ENCODE measurements at regions not wholly inside any gene's neighbourhood (a gene's known extent, or its start where the extent isn't known, plus 50 kb on each side); places are given as distances from the start of the nearest gene placed in this dataset.

DNA sequence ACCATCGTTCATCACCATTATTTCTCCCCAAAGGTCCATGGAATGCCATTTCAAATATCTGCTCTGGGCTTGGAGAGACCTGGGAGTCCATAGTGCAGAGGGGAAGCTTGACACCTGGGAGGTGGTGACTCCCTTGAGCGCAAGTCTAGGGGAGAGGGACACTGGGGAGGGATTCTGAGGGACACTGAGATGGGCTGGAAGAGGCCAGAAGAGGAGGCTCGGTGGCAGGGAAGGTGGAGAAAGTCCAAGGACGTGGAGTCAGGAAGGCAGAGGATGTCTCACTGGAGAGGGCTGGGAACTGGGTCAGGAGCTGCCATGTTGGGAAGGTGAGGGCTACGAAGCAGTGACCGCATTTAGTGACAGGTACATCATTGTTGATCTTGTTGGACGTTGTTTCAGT, 160.3 kb upstream of the MVB12B start:
- no peaks in the 10 kb centered on the region for H3K36me3 ChIP-seq
- H3K27me3 ChIP-seq = no peaks in the 10 kb centered on the region
- no peak overlapping the region for H3K27ac ChIP-seq
- no peak for DNase-seq (ENCODE audit: low spot score)
- TF ChIP-seq, protein P1, sequence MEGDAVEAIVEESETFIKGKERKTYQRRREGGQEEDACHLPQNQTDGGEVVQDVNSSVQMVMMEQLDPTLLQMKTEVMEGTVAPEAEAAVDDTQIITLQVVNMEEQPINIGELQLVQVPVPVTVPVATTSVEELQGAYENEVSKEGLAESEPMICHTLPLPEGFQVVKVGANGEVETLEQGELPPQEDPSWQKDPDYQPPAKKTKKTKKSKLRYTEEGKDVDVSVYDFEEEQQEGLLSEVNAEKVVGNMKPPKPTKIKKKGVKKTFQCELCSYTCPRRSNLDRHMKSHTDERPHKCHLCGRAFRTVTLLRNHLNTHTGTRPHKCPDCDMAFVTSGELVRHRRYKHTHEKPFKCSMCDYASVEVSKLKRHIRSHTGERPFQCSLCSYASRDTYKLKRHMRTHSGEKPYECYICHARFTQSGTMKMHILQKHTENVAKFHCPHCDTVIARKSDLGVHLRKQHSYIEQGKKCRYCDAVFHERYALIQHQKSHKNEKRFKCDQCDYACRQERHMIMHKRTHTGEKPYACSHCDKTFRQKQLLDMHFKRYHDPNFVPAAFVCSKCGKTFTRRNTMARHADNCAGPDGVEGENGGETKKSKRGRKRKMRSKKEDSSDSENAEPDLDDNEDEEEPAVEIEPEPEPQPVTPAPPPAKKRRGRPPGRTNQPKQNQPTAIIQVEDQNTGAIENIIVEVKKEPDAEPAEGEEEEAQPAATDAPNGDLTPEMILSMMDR (IDR thresholded peaks at IDR 0.05) = no peak
- H3K9me3 ChIP-seq = no peaks in the 10 kb centered on the region
- no peaks in the 10 kb centered on the region for H3K4me1 ChIP-seq
- H3K4me3 ChIP-seq = no peak overlapping the region

DNA sequence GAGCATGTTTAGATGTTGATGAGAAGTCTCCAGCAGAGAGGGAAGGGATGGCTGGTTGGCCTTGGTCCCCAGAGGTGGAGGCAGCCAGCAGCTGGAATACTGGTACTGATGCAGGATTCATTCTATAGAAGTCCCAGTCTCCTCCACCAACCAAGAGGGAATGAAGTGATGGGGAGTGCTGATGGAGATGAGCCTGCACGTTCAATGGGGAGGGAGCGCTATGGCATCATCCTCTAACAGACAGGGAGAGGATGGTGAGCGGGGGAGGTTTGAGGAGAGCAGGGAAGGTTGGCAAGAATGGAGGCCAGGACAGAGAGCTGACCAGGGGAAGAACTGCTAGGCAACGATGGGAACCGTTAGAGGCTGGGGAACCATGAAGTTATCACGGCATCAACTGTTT, 159.8 kb upstream of the MVB12B start:
- Histone ChIP-seq H3K9me3 (no peaks in the 10 kb centered on the region), H3K27me3 (no peaks in the 10 kb centered on the region), H3K4me3 (no peak overlapping the region), H3K4me1 (no peaks in the 10 kb centered on the region), H3K27ac (no peak overlapping the region), H3K36me3 (no peaks in the 10 kb centered on the region)
- no peak for DNase-seq (ENCODE audit: low spot score)
- TF ChIP-seq, protein P1 (IDR thresholded peaks at IDR 0.05) = no peak

DNA sequence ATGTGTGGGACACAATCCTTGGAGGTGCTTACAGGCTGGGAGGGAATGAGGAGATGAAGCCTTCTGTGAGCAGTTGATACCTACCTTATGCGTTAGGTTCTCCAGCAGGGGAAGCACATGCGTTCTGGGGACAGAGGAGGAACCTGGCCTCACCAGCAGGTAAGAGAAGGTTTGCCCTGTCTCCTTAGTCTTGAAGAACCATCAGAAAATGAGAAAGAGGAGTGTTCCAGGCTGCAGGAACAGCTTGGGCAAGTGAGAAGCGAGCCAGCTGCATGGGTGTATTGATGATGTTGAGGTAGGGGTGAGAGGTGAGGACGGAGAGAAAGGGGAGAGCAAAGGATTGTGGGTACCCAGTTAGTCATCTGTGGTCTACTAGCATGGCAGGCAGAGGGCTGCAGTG, 156.9 kb upstream of the MVB12B start:
- Histone ChIP-seq H3K4me1 (no peaks in the 10 kb centered on the region), H3K4me3 (no peak overlapping the region), H3K9me3 (no peaks in the 10 kb centered on the region), H3K27me3 (no peaks in the 10 kb centered on the region), H3K27ac (no peak overlapping the region), H3K36me3 (no peaks in the 10 kb centered on the region)
- DNase-seq (ENCODE audit: low spot score) = peak; percentile 36
- TF ChIP-seq, protein P1 (IDR thresholded peaks at IDR 0.05) = no peak

DNA sequence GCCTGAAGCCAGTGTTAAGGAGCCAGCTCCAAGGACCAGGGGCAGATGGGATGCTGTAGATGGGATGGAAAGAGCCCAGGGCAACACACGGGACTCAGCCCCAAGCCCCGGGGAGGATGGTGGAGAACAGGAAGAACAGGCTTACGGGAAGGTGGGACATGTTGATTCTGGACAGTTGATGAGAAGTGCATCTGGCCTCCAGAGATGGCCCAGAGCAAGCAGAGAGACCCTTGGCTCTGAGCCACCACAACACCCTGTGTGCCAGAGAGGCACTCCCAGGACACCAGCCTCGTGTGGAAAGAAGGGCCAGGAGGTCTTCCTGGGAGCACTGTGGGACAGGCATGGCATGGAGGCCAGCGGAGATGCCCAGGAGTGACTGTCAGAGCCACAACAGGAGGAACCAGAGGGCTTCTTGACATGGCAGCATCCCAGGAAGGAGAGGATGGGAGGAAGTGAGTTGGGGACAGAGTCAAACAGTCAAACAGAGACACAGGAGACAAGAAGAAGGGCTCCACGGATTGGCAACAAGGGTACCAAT, 156.3 kb upstream of the MVB12B start:
- H3K27me3 ChIP-seq = no peaks in the 10 kb centered on the region
- no peaks in the 10 kb centered on the region for H3K4me1 ChIP-seq
- H3K27ac ChIP-seq = no peak overlapping the region
- no peaks in the 10 kb centered on the region for H3K9me3 ChIP-seq
- TF ChIP-seq, protein P1 (IDR thresholded peaks at IDR 0.05) = no peak
- DNase-seq (ENCODE audit: low spot score) = peak; percentile 42
- H3K36me3 ChIP-seq = no peaks in the 10 kb centered on the region
- H3K4me3 ChIP-seq = no peak overlapping the region

DNA sequence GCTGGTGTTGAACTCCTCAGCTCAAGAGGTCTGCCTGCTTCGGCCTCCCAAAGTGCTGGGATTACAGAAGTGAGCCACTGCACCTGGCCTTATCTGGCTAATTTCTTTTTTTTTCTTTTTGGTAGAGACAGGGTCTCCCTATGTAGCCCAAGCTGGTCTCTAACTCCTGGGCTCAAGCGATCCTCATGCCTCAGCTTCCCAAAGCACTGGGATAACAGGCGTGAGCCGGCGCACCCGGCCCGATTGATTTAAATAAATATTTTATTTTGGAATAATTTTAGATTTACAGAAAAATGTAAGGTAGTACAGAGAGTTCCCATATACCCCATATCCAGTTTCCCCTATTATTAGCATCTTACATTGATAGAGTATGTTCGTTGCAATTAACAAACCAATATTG, 155.0 kb upstream of the MVB12B start:
- no peaks in the 10 kb centered on the region for H3K36me3 ChIP-seq
- no peaks in the 10 kb centered on the region for H3K4me1 ChIP-seq
- TF ChIP-seq, protein P1 (IDR thresholded peaks at IDR 0.05) = no peak
- H3K27me3 ChIP-seq = no peaks in the 10 kb centered on the region
- H3K4me3 ChIP-seq = no peak overlapping the region
- no peak for DNase-seq (ENCODE audit: low spot score)
- peaks cover 0 to 7% of the 10 kb centered on the region in 2 donors for H3K9me3 ChIP-seq
- H3K27ac ChIP-seq = no peak overlapping the region

DNA sequence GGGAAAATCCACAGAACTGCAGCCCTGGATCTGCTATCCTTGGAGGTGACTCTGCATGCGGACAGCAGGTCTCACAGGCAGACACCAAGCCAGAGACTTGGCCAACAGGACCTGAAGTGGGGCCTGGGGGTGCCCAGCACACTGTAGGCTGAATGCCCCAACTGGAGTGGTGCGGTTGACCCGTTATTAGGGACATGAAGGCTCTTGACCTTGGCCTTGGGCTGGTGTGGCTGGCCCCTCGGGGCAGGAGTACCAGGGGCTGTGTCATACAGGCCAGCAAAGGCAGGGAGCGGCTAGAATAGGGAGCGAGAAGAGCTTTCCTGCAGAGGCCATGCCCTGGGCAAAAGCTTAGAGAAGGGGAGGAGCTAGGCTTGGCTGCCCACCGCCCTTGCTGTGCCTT, 153.2 kb upstream of the MVB12B start:
- Histone ChIP-seq H3K4me3 (no peak overlapping the region), H3K27me3 (no peaks in the 10 kb centered on the region), H3K27ac (no peak overlapping the region), H3K9me3 (peaks cover 0 to 12% of the 10 kb centered on the region in 2 donors), H3K36me3 (no peaks in the 10 kb centered on the region), H3K4me1 (no peaks in the 10 kb centered on the region)
- DNase-seq (ENCODE audit: low spot score) = no peak
- TF ChIP-seq, protein P1 (IDR thresholded peaks at IDR 0.05) = no peak

All from right atrium auricular region (tissue), 2 donors.